ENCODE measurements at regions not wholly inside any gene's neighbourhood (a gene's known extent, or its start where the extent isn't known, plus 50 kb on each side); places are given as distances from the start of the nearest gene placed in this dataset.

DNA sequence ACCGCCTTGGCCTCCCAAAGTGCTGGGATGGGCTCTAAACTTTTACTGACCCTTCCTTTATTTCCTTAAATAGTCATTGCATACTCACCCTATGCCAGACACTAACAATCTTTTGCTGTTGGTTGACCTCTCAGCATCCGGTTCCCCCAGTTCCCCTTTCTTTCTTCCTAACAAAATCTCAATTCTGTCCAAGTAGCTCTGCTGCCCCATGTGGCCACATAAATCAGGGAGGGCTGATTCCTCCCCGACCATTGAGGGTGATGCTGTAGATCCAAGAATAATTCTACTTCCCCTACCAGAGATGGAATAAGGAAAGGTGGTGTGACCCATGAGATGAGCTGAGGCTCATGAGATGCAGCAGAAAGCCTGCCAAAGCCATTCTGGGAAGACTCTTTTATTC is 315.3 kb upstream of the MSX2 start:
- Histone ChIP-seq H3K9me3 (ENCODE audit: severe bottlenecking) (no peaks in the 10 kb centered on the region), H3K36me3 (ENCODE audit: low read depth) (no peaks in the 10 kb centered on the region), H3K27ac (ENCODE audit: poor library complexity, severe bottlenecking) (no peak overlapping the region), H3K4me3 (ENCODE audit: severe bottlenecking) (no peak overlapping the region), H3K27me3 (ENCODE audit: insufficient read depth, poor library complexity, severe bottlenecking) (no peaks in the 10 kb centered on the region), H3K4me1 (ENCODE audit: insufficient read depth, poor library complexity, severe bottlenecking) (no peaks in the 10 kb centered on the region)
- TF ChIP-seq, protein P1, sequence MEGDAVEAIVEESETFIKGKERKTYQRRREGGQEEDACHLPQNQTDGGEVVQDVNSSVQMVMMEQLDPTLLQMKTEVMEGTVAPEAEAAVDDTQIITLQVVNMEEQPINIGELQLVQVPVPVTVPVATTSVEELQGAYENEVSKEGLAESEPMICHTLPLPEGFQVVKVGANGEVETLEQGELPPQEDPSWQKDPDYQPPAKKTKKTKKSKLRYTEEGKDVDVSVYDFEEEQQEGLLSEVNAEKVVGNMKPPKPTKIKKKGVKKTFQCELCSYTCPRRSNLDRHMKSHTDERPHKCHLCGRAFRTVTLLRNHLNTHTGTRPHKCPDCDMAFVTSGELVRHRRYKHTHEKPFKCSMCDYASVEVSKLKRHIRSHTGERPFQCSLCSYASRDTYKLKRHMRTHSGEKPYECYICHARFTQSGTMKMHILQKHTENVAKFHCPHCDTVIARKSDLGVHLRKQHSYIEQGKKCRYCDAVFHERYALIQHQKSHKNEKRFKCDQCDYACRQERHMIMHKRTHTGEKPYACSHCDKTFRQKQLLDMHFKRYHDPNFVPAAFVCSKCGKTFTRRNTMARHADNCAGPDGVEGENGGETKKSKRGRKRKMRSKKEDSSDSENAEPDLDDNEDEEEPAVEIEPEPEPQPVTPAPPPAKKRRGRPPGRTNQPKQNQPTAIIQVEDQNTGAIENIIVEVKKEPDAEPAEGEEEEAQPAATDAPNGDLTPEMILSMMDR (IDR thresholded peaks at IDR 0.05; ENCODE audit: poor library complexity, severe bottlenecking), result peak; percentile 43
- no peak for ATAC-seq (ENCODE audit: low read depth)
- no peak for DNase-seq (ENCODE audit: low spot score)

DNA sequence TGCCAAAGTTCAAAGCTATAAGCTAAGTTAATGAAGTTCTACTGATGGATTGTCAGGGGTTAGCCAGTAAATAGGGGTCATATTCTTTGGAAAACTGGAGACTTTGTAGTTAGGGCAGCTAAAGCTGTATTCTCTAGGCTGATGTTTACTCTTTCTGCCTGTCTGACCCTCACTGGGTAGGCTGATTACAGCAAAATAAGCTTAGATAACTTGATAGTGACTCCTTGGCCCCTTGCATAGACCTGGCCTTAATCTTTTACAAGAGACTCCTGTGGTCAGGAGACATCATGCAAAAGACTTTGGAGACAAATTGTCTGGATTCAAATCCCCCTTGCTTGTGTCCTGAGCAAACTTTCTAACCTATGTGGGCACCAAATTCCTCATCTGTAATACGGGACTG is 314.4 kb upstream of the MSX2 start:
- H3K36me3 ChIP-seq (ENCODE audit: low read depth), result no peaks in the 10 kb centered on the region
- no peaks in the 10 kb centered on the region for H3K4me1 ChIP-seq (ENCODE audit: insufficient read depth, poor library complexity, severe bottlenecking)
- H3K27ac ChIP-seq (ENCODE audit: poor library complexity, severe bottlenecking), result no peak overlapping the region
- ATAC-seq (ENCODE audit: low read depth) (no peak), DNase-seq (ENCODE audit: low spot score) (no peak)
- H3K4me3 ChIP-seq (ENCODE audit: severe bottlenecking), result no peak overlapping the region
- no peaks in the 10 kb centered on the region for H3K9me3 ChIP-seq (ENCODE audit: severe bottlenecking)
- no peaks in the 10 kb centered on the region for H3K27me3 ChIP-seq (ENCODE audit: insufficient read depth, poor library complexity, severe bottlenecking)
- TF ChIP-seq, protein P1 (IDR thresholded peaks at IDR 0.05; ENCODE audit: poor library complexity, severe bottlenecking), result no peak

DNA sequence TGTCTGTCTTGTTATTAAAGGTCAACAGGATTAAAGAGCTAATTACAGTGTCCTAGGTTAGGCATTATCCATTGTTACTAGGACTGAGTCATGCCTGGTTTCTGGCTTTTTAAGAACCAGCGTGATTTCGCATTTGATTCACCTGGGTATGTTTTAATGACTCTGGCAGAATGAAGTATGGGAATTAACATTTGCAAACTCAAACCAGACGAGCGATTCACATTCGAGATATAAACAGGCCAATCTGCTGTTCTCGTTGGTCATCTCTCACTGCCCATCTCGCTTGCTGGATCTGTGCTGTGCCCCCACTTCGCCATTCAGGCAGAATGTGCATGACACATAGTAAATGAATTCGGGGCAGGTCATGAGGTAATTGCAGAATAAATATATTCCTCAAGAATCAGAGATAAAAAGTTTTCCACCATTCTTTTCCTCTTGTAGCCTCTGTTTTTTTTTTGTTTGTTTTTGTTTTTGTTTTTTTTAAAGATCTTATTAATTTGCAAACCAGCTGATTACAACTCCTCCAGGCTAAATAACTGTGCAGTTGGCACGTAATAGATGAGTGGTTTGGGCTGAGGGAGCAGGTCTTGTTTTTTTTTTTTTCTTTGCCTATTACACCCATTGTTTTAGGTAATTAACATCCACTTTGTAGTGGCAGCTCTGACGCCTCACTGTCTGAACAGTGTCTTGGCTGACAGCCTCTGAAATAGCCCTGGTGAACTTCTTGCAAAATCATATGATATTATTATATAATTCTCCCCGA is 313.5 kb upstream of the MSX2 start:
- Histone ChIP-seq H3K36me3 (ENCODE audit: low read depth) (no peaks in the 10 kb centered on the region), H3K9me3 (ENCODE audit: severe bottlenecking) (no peaks in the 10 kb centered on the region), H3K4me3 (ENCODE audit: severe bottlenecking) (no peak overlapping the region), H3K27ac (ENCODE audit: poor library complexity, severe bottlenecking) (peak overlapping the region; percentile 21), H3K4me1 (ENCODE audit: insufficient read depth, poor library complexity, severe bottlenecking) (no peaks in the 10 kb centered on the region), H3K27me3 (ENCODE audit: insufficient read depth, poor library complexity, severe bottlenecking) (no peaks in the 10 kb centered on the region)
- ATAC-seq (ENCODE audit: low read depth) (peak; percentile 85), DNase-seq (ENCODE audit: low spot score) (no peak)
- TF ChIP-seq, protein P1 (IDR thresholded peaks at IDR 0.05; ENCODE audit: poor library complexity, severe bottlenecking), result no peak

DNA sequence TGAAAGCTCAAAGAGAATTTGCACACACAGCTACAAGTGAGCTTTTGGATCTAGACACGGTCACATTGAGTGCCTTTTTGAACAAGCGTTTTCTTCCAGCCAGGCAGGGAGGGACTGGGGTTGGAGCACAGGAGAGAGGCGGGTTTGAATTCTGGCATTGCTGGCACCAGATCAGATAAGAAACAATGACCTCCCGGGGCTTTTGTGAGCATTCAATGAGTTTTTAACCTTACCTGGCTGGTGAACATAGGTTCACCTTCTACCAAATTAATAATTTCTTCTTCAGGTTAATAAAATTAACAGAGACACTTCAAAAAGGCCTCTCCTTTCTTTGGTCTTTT is 312.9 kb upstream of the MSX2 start:
- Histone ChIP-seq H3K27ac (ENCODE audit: poor library complexity, severe bottlenecking) (peak overlapping the region; percentile 21), H3K4me3 (ENCODE audit: severe bottlenecking) (no peak overlapping the region), H3K27me3 (ENCODE audit: insufficient read depth, poor library complexity, severe bottlenecking) (no peaks in the 10 kb centered on the region), H3K9me3 (ENCODE audit: severe bottlenecking) (no peaks in the 10 kb centered on the region), H3K4me1 (ENCODE audit: insufficient read depth, poor library complexity, severe bottlenecking) (no peaks in the 10 kb centered on the region), H3K36me3 (ENCODE audit: low read depth) (no peaks in the 10 kb centered on the region)
- ATAC-seq (ENCODE audit: low read depth) (no peak), DNase-seq (ENCODE audit: low spot score) (no peak)
- TF ChIP-seq, protein P1 (IDR thresholded peaks at IDR 0.05; ENCODE audit: poor library complexity, severe bottlenecking), result no peak

DNA sequence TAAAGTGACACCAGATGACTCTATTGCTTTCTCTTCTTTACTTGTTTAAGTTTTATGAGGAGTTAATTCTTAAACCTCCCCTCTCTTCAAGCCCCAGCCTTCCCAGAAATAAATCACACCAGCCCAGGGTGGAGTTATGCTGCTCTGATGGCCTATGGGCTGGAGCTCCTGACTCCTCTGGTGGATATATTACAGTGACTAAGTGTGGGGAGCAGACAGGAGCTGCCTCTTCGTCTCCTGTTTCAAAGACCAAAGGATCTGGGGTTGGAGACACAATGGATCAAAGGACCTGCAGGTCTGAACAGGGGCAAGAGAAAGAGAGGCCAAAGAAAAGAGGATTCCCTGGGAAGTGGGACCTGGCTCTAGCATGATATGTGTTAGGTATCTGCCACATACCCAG is 312.0 kb upstream of the MSX2 start:
- DNase-seq (ENCODE audit: low spot score), result no peak

More for the DNA sequence above, 312.0 kb upstream of the MSX2 start:
- H3K27me3 ChIP-seq (ENCODE audit: insufficient read depth, poor library complexity, severe bottlenecking), result no peaks in the 10 kb centered on the region
- no peak overlapping the region for H3K4me3 ChIP-seq (ENCODE audit: severe bottlenecking)
- H3K27ac ChIP-seq (ENCODE audit: poor library complexity, severe bottlenecking), result no peak overlapping the region
- H3K36me3 ChIP-seq (ENCODE audit: low read depth), result no peaks in the 10 kb centered on the region
- ATAC-seq (ENCODE audit: low read depth), result no peak
- no peaks in the 10 kb centered on the region for H3K9me3 ChIP-seq (ENCODE audit: severe bottlenecking)
- TF ChIP-seq, protein P1 (IDR thresholded peaks at IDR 0.05; ENCODE audit: poor library complexity, severe bottlenecking), result no peak
- no peaks in the 10 kb centered on the region for H3K4me1 ChIP-seq (ENCODE audit: insufficient read depth, poor library complexity, severe bottlenecking)

Measured in RWPE2 (cell line).